ENCODE measurements at regions not wholly inside any gene's neighbourhood (a gene's known extent, or its start where the extent isn't known, plus 50 kb on each side); places are given as distances from the start of the nearest gene placed in this dataset.

DNA sequence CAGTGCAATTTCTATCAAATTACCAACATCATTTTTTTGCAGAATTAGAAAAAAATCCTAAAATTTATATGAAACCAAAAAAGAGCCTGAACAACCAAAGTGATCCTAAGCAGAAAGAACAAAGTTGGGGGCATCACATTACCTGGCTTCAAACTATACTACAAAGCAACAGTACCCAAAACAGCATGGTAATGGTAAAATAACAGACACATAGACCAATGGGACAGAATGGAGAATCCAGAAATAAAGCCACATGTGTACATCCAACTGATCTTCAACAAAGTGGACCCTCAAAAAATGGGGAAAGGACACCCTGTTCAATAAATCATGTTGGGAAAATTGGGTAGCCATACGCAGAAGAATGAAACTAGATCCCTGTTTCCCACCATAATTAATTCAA, 245.7 kb upstream of the CTAGE1 start:
- H3K4me2 ChIP-seq (ENCODE audit: low read depth, low read length): no peak overlapping the region
- no peaks in the 10 kb centered on the region for H3F3A ChIP-seq (ENCODE audit: insufficient read depth, low read length)
- no peaks in the 10 kb centered on the region for H3K9me3 ChIP-seq (replicated peaks; ENCODE audit: insufficient read depth, low read length)
- no peak overlapping the region for H2AFZ ChIP-seq (ENCODE audit: low read length)
- DNase-seq: no peak
- H3K4me3 ChIP-seq (ENCODE audit: low read length): no peak overlapping the region
- H3K27ac ChIP-seq (ENCODE audit: low read length): no peak overlapping the region
- TF ChIP-seq CTCF (IDR thresholded peaks at IDR 0.05; ENCODE audit: low read length) (no peak), EZH2phosphoT487 (IDR thresholded peaks at IDR 0.05; ENCODE audit: low read length) (no peak), EZH2 (optimal IDR thresholded peaks at IDR 0.05; ENCODE audit: low read depth, low read length) (no peak)
- no peak overlapping the region for H3K9ac ChIP-seq (ENCODE audit: low read length)
- H3K36me3 ChIP-seq (replicated peaks; ENCODE audit: insufficient read depth, low read length): no peaks in the 10 kb centered on the region
- H3K79me2 ChIP-seq (ENCODE audit: low read length): no peaks in the 10 kb centered on the region
- H3K9me2 ChIP-seq (replicated peaks; ENCODE audit: insufficient read depth, low read length): no peaks in the 10 kb centered on the region
- H4K20me1 ChIP-seq (ENCODE audit: insufficient read depth, low read length): no peaks in the 10 kb centered on the region
- no peaks in the 10 kb centered on the region for H3K27me3 ChIP-seq (replicated peaks; ENCODE audit: insufficient read depth, low read length)
- no peaks in the 10 kb centered on the region for H3K4me1 ChIP-seq (ENCODE audit: low read length)

GRCh38 chr18:22666411-22666940, 248.8 kb upstream of the CTAGE1 start:
- Histone ChIP-seq H3K27me3 (replicated peaks; ENCODE audit: insufficient read depth, low read length) (no peaks in the 10 kb centered on the region), H3F3A (ENCODE audit: insufficient read depth, low read length) (no peaks in the 10 kb centered on the region)

GRCh38 chr18:22667156-22667555, 249.4 kb upstream of the CTAGE1 start:
- no peaks in the 10 kb centered on the region for H3K4me1 ChIP-seq (ENCODE audit: low read length)
- H3F3A ChIP-seq (ENCODE audit: insufficient read depth, low read length): no peaks in the 10 kb centered on the region
- H3K4me3 ChIP-seq (ENCODE audit: low read length): no peak overlapping the region
- no peaks in the 10 kb centered on the region for H4K20me1 ChIP-seq (ENCODE audit: insufficient read depth, low read length)
- H3K27ac ChIP-seq (ENCODE audit: low read length): no peak overlapping the region
- no peaks in the 10 kb centered on the region for H3K79me2 ChIP-seq (ENCODE audit: low read length)
- no peaks in the 10 kb centered on the region for H3K36me3 ChIP-seq (replicated peaks; ENCODE audit: insufficient read depth, low read length)
- H3K27me3 ChIP-seq (replicated peaks; ENCODE audit: insufficient read depth, low read length): no peaks in the 10 kb centered on the region
- no peaks in the 10 kb centered on the region for H3K9me3 ChIP-seq (replicated peaks; ENCODE audit: insufficient read depth, low read length)
- no peaks in the 10 kb centered on the region for H3K9me2 ChIP-seq (replicated peaks; ENCODE audit: insufficient read depth, low read length)
- no peak overlapping the region for H3K9ac ChIP-seq (ENCODE audit: low read length)
- no peak for TF ChIP-seq CTCF (IDR thresholded peaks at IDR 0.05; ENCODE audit: low read length)
- no peak for TF ChIP-seq EZH2phosphoT487 (IDR thresholded peaks at IDR 0.05; ENCODE audit: low read length)
- no peak for TF ChIP-seq EZH2 (optimal IDR thresholded peaks at IDR 0.05; ENCODE audit: low read depth, low read length)
- no peak overlapping the region for H3K4me2 ChIP-seq (ENCODE audit: low read depth, low read length)
- no peak overlapping the region for H2AFZ ChIP-seq (ENCODE audit: low read length)
- DNase-seq: no peak

More at GRCh38 chr18:22666411-22666940, 248.8 kb upstream of the CTAGE1 start:
- Histone ChIP-seq H3K9me3 (replicated peaks; ENCODE audit: insufficient read depth, low read length) (no peaks in the 10 kb centered on the region), H3K9ac (ENCODE audit: low read length) (no peak overlapping the region), H3K4me3 (ENCODE audit: low read length) (no peak overlapping the region), H3K79me2 (ENCODE audit: low read length) (no peaks in the 10 kb centered on the region), H3K4me2 (ENCODE audit: low read depth, low read length) (no peak overlapping the region), H4K20me1 (ENCODE audit: insufficient read depth, low read length) (no peaks in the 10 kb centered on the region), H3K4me1 (ENCODE audit: low read length) (no peaks in the 10 kb centered on the region), H3K9me2 (replicated peaks; ENCODE audit: insufficient read depth, low read length) (no peaks in the 10 kb centered on the region), H3K27ac (ENCODE audit: low read length) (no peak overlapping the region), H2AFZ (ENCODE audit: low read length) (no peak overlapping the region), H3K36me3 (replicated peaks; ENCODE audit: insufficient read depth, low read length) (no peaks in the 10 kb centered on the region)
- TF ChIP-seq CTCF (IDR thresholded peaks at IDR 0.05; ENCODE audit: low read length): no peak
- no peak for TF ChIP-seq EZH2phosphoT487 (IDR thresholded peaks at IDR 0.05; ENCODE audit: low read length)
- TF ChIP-seq EZH2 (optimal IDR thresholded peaks at IDR 0.05; ENCODE audit: low read depth, low read length): no peak
- DNase-seq: no peak

Data from MM.1S (cell line).